ENCODE measurements at regions not wholly inside any gene's neighbourhood (a gene's known extent, or its start where the extent isn't known, plus 50 kb on each side); places are given as distances from the start of the nearest gene placed in this dataset.
"Not testable (repeated sequence)": the region's sequence is repeated elsewhere in the genome, so short reads cannot be mapped to it uniquely, and the experiment has no call there.

DNA sequence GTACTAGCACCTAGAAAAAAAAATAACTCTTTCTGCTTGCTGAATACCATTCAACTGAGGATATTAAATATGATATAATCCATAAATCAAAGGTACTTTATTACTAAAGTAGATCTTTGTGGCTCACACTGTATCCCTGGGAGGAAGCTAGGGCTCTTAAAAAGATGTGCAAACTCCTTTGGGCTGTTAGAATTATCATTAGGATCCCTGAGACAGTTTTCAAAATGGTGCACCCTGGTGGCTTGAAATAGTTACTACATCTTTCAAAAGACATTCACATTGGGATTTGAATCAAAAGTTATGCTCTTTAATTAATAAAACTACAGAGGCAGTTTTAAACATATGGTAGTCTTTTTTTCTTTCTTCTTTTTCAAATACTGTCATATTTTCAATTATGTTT lies 228.5 kb upstream of the G2E3 start:
- DNase-seq: no peak

GRCh38 chr14:30331030-30331429 lies 227.9 kb upstream of the G2E3 start:
- no peak for DNase-seq

- no peak for DNase-seq
Measured at GRCh38 chr14:30332374-30332773, 226.6 kb upstream of the G2E3 start.

GRCh38 chr14:30333934-30334333 lies 225.0 kb upstream of the G2E3 start:
- DNase-seq: no peak

DNA sequence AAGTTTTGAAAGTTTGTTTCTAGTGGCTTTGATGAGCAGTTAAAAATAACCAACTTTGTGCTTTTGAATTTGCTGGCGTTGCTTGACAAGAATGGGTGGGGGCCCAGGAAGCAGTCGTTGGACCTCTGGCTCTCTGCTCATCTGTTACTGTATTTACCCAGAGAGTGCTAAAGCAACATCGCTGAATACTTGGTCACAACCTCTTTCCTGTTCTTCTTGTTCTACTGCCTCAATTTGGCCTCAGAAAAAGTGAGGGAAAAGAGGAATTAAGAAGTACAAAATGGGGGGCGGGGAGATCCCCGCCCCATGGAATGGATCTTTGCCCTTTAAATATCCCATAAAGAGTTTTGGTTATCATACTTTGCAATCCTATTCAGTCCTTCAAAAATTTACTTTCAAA lies 221.5 kb upstream of the G2E3 start:
- DNase-seq: no peak

- DNase-seq: no peak
Measured at GRCh38 chr14:30339311-30339901, 219.6 kb upstream of the G2E3 start.

- DNase-seq: no peak
Measured at GRCh38 chr14:30340495-30340894, 218.5 kb upstream of the G2E3 start.

- DNase-seq: no peak
Measured at GRCh38 chr14:30345511-30345910, 213.4 kb upstream of the G2E3 start.

GRCh38 chr14:30348445-30348844 lies 210.5 kb upstream of the G2E3 start:
- no peak for DNase-seq

DNA sequence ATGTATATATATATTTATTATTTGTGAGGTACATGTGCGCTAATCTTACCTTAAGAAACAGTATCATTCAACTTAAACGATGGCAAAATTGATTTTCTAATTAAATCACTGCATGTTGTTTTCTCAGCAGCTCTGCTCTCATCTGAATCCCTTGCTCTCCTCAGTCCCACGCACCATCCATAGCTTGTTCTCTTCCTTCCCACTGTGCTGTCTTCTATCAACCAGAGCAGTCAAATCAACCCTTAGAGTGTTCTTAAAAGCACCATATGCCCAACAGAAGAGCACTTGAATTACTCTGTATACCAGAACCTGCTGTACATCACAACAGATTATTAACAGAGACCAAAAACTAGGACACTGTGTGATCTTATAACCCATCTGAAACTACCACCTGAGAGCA lies 209.4 kb upstream of the G2E3 start:
- DNase-seq: no peak

DNA sequence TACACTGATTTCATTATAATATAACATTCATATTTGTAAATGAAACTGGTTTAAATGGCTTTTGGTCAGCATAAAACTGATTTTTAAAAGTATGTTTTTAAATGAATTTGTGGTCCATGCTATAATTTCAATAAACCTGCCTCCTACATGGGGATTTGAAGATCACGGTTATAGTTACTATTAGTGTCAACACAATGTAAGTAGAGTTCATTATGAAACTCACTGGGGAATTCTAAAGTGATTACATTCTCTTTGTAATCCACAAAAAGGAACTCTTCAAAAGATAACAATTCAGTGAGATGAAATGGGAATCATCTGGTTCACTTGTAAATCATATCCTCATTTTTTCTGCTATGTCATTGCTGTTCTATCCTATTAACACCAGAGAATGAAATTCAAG lies 204.5 kb upstream of the G2E3 start:
- no peak for DNase-seq

- DNase-seq: peak; percentile 5 to 25
Measured at GRCh38 chr14:30355431-30355913, 203.5 kb upstream of the G2E3 start.

GRCh38 chr14:30356438-30357202 lies 202.3 kb upstream of the G2E3 start:
- DNase-seq: no peak

- DNase-seq: no peak
Measured at GRCh38 chr14:30357791-30358190, 201.2 kb upstream of the G2E3 start.

DNA sequence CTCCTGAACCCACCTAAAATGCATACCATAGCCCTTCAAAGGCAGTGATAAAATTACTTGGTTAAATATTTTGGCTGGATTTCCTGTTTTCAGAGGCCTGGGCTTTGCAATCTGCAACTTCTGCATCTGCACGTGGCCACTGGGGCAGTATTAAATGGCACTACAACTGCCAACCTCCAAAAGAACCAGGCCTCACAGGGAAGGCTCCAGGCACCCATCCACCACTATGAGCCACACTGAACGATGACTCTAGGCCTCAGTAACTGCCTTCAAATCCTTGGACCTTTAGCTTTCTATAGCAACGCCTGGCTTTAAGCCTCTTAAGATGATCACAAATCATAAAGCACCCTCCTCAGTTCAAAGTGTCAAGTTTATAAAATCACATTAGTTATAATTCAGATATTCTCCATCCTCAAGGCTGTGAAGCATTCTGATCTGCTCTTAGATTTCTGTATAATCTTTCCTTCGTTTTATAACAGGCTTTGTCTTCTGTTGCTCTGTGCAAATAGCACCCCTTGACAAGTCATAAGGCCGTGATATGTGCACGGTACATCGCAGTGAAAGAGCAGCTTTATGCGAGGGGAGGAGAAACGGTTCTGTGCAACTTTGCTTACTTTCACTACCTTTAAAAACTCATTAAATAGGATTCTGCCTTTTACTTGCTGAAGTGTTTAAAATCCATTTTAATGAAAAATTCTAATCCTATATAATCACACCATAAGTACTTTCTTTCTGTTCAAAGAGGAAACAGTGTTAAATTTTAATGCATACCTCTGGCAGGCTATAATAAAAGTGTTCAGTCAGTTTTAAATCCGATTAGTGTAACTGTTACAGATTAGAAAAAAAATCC lies 196.4 kb upstream of the G2E3 start:
- no peak for DNase-seq

GRCh38 chr14:30363219-30363880 lies 195.6 kb upstream of the G2E3 start:
- DNase-seq: not testable (repeated sequence)

GRCh38 chr14:30369502-30370180 lies 189.3 kb upstream of the G2E3 start:
- DNase-seq: no peak

DNA sequence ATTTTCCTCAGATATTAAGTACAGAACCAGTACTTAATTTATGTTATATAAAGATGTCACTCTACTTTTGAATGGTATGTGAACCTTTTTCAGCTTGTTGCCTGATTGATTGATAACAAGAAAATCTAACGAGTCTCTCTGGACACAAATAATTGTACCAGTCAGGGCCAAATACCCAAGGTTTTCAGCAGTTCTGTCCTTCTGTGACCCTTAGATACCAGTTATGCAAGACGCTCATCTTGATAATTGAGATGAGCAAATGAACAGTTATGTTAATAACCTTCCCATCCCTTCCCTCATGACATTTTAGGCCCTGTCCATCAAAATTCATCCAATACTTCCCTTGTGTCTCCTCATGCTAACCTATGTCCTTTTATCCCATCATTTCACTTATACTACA lies 185.9 kb upstream of the G2E3 start:
- no peak for DNase-seq

DNA sequence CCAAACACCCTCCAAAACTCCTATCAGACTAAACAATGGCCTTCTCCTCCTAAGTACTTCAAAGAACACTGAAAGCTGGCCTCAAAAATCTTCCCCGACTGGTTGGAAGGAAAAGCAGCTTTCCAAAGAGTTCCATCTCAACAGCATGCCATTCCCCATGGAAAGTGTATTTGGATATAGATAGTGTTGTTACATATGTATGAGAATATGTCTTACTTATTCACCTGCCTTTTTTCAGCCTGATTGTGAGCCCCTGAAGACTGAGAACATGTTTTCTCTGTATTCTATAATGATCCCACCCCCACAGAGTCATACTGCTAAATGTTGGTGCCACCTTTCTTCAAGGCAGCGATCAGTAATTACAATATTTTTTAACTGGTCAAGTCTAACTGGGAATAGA lies 185.4 kb upstream of the G2E3 start:
- DNase-seq: no peak

- peak; percentile 74 to 80 for DNase-seq
Measured at GRCh38 chr14:30375296-30375892, 183.6 kb upstream of the G2E3 start.

GRCh38 chr14:30381861-30382480 lies 177.0 kb upstream of the G2E3 start:
- DNase-seq: no peak

DNA sequence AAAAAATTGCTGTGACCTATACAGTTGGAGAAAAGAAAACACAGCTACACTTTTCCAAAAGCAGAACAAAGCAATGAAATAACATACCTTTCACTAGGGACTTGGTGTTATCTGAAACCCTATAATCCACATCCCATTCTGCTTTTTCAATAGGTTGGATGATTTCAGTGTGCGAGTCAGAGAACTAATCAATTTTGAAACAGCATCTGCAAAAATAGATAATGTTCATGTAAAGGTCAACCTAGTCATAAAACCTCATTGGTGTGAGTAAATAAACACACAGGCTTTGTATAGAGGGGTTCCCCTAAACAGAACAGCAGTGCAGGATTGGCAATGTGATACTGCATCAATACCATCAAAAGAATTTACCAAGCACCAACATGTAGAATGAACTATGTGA lies 173.0 kb upstream of the G2E3 start:
- no peak for DNase-seq
